T1000 (cell line): ENCODE measurements at regions not wholly inside any gene's neighbourhood (a gene's known extent, or its start where the extent isn't known, plus 50 kb on each side); places are given as distances from the start of the nearest gene placed in this dataset.
"Not testable (repeated sequence)": the region's sequence is repeated elsewhere in the genome, so short reads cannot be mapped to it uniquely, and the experiment has no call there.

Experiments
- DNase-seq: peaks from one replicate; lab custom pipeline; 2025; ENCODE audit warnings: mixed read lengths; lab: John Stamatoyannopoulos, UW

DNA sequence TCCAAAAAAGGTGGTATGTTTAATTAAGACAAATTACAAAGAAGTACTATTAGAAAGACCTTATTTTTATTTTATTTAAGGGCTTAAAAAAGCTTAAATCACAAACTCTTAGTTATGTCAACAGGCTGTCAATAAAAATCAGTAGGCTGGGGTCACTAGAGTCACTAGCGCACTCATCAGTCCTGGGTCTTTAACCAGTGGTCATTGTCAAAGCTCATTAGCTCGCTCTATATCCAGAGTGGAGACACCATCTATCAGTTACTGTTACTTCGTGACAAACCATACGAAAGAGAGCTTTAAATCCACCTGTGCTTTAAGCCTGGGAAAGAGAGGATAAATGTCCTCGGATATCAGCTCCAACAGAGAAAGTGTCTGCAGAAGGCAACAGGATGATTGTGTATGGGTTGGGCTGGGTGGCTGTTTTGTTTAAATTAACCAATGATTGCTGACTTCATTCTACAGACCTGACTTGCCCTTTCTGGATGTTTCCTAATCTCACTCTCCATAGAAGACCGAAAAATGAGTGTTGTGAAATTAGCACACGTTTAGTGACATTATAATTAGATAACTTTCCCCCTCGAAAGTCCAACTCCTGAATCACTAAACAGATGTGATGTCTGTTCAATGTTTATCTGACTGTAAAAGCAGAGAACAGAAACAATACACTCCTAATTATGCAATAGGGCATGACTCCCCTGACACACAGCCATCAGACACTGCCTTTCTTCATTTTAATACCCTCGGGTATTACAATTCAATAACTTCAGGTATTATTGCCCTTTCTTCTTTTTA, 123.6 kb upstream of the TNPO1 start:
- DNase-seq, result no peak

- no peak for DNase-seq
These were observed 124.2 kb upstream of the TNPO1 start for GRCh38 chr5:72692231-72692637.

DNA sequence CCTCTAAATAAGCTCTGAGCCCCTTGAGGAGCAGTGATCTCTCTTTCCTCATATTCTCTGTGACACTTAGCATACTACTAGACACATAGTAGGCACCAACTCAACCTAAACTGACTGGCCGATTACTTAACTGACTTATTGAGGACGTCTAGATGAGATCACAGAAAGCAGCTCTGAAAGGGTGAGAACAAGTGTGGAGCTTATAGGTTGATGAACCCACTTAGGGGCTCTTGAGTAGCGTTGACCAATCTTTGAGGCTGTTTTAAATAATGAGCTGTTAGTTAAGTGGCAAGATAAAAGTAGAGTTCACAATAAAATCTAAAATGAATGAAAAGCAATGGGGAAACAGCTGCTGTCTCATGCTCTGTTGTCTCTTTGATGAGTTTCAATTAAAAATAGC, 124.7 kb upstream of the TNPO1 start:
- no peak for DNase-seq

DNA sequence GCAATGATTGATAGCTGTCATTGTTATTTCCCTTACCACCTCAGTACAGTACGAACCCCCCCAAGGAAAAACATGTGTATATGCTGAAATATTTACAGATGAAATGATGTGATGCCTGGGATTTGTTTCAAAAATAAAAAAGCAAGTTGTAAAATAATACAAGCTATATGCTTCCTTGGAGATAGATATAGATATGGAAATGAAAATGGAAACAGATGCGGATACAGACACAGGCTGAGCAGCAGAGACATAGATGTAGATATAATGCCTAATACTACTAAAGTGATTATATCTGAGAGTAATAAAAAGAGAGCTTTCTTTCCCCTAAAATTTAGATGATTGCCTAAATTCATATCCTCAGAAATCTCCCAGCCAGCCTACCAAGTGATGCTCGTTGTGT, 127.5 kb upstream of the TNPO1 start:
- DNase-seq, result no peak

DNA sequence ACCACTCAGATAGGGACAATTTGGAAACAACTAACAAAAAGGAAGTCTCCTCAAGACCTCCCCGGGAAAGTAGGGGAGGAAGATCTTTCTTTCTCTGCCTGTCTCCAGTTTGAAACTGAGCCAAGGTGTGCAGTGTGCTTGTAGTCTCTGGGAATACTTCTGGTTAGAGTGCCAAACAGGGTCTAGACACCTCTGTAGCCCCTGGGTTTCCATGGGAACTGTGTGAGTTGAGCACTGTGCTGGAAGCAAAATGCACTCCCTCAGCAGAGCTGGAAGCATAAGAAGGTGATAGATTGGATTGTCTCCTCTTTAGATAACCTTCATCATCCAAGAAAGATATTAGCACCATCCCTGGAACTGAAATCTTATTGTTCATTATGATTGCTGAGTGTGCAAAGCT, 129.2 kb upstream of the TNPO1 start:
- DNase-seq, result no peak

DNA sequence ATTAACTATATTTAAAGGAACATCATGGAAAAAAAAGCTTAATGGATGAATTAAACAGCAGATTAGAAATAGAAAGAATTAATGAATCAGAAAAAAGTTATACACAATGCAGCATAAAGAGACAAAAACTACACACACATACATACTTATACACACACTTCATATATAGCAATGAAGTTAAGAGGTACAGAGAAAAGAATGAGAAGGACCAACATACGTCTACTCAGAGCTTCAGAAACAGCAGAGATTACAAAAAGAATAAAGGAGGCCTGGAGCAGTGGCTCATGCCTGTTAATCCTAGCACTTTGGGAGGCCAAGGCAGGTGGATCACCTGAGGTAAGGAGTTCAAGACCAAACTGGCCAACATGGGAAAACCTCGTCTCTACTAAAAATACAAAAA, 133.9 kb upstream of the TNPO1 start:
- DNase-seq, result no peak

DNA sequence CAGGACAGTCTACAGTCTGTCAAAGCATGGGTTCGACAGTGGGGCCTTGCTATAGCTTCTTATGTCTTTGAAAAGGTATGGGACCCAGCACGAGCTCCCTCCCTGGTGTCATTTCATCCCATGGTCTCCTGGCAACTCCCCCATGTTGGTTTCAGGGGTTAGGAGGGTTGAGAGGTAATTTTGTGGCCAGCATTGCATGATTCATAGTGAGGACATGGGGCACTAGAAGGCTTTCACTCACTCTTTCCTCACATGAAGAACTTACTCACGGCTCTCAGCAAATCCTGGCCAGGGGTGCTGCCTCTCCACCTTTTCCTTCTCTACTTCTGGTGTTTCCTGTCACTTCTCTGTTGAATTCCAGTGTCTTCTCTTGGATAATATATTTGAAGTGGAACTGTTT, 134.7 kb upstream of the TNPO1 start:
- no peak for DNase-seq

DNA sequence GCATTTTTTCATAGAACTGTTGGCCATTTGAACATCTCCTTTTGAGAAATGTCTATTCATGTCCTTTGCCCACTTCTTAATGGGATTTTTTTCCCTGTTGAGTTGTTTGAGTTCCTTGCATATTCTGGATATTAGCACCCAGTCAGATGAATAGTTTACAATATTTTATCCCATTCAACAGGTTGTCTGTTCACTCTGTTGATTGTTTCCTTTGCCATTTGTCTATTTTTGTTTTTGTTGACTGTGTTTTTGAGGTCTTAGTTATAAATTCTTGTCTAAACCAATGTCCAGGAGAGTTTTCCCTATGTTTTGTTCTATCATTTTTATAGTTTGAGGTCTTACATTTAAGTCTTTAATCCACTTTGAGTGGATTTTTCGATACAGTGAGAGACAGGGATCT, 139.0 kb upstream of the TNPO1 start:
- DNase-seq, result no peak

GRCh38 chr5:72676831-72677230, 139.6 kb upstream of the TNPO1 start:
- not testable (repeated sequence) for DNase-seq

DNA sequence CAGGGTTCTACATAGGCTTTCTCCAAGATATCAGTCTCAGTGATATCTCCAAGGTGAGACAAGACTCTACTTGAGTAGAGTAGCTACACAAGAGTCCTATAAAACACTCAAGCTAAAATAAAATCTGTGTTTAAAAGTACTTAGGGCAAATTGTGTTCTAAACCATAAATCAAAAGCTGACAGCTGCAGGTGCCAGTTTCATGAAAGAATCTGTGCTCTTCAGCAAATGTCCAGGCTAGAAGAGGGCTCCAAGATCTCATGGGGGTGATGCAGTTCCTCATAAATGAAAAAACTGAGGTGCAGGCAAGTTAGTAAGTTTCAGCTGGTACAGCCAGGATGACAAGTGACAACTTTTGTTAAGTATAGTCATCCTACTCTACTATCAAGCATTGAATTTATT, 142.8 kb upstream of the TNPO1 start:
- DNase-seq, result no peak

GRCh38 chr5:72673180-72673579, 143.3 kb upstream of the TNPO1 start:
- no peak for DNase-seq

DNA sequence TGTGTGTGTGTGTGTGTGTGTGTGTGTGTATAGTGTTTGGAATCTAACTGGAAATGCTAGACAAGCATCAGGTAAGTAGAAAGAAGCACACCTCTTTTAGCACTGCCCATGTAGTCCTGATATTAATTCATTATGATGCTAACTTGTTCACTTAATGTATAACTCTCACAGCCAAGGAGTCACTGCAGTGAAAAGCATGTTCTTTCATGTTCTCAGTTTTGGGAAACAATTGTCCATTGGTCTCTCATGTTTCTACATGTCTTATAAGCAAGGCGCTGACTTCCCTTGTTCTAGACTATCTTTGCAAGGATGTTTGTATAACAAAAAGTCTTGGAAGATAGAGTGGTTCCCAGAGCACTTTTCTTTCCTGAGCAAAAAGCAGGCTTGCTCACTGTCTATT, 148.8 kb upstream of the TNPO1 start:
- no peak for DNase-seq

- no peak for DNase-seq
These were observed 153.5 kb upstream of the TNPO1 start for GRCh38 chr5:72662936-72663335.

GRCh38 chr5:72662305-72662704, 154.2 kb upstream of the TNPO1 start:
- DNase-seq, result no peak

GRCh38 chr5:72661405-72661804, 154.2 kb upstream of the ZNF366 start:
- DNase-seq, result peak; percentile 22

GRCh38 chr5:72659726-72660125, 152.5 kb upstream of the ZNF366 start:
- no peak for DNase-seq

DNA sequence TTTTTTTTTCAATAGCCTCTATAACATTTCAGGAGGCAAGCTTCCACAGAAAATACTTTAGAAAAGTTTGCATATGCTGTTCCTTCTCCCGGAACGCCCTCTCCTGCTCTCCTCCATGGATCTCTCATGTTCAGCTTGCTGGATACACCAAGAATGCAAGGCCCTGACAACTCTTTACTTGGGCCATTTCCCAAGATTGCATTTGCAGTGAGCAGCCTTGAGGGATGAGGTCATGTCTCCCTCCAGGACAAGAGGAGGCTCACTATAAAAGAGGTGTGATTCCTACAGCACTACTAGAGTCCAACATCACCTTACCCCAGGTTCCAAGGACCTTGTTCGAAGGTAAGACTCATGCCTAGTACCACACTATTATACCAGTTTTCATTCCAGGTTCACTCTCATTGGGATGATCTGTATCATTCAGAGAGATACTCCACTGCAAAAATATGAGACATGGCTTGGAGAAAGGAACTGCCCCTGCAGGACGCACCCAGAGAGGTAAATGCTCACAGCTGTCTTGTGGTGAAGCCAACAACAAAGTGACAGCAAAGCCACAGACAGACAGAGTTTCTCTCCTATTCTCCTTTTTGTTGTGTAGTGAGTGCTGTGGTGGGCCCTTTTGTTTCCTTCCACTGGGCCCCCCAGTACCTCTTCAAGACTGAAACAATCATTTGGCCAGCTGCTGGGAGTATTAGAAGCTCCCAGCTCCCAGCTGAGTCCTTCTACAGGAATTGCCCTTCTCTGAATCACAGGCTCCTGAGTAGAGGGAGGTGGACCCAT, 151.7 kb upstream of the ZNF366 start:
- DNase-seq, result no peak

DNA sequence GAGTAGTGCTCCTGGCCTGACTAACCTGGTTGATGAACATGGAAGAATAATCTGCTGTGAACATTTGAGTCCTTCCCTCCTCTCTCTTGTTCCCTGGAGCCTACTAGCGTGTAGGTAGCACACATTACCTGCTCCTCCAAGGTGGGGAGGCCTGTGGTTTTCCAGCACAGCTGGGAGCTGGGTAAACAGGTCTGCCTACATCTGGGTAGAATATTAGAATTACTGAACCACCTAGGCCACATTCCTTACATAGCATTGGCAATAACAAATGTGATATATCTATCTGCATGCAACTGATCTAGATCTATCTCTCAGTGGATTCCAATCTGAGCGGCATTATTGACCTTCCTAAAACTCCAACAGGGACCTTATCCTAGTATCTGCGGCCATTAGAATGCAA, 151.0 kb upstream of the ZNF366 start:
- no peak for DNase-seq

GRCh38 chr5:72656756-72657513, 149.7 kb upstream of the ZNF366 start:
- no peak for DNase-seq

DNA sequence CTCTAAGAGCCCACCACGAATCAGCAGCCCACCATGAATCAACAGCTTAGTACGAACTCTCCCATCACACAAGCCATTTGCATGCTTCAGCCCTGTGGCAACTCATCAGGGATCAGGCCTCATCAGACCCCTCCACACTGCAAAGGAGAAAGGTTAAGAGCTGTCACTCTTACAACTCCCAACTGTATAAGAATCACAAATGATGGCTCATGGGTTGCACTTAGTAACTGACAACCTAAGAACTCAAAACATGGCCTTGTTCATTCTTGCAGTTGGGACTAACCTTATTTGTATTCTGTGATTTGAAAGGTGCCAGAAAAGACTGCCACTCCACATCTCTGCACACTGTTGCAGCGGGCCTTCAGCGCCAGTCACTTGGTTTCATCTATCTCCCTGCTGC, 149.1 kb upstream of the ZNF366 start:
- no peak for DNase-seq

GRCh38 chr5:72654231-72654630, 147.0 kb upstream of the ZNF366 start:
- DNase-seq, result no peak

DNA sequence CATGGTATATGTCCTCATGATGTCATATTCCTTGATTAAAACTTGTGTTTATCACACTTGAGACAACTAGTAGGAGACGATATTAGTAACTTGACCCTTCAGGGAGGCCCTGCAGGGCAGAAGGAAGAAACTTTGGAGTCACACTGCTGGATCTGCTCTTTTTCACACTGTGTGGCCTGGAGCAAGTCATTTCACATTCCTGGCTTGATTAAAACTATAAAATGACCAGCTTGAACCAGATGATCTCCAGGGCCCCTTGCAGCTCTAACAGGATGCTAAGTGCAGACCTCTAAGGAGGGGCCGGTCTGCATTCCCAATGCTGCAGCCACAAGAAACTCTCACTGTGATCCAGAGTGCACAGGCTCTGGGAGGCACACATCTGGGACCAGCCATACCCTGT, 146.4 kb upstream of the ZNF366 start:
- DNase-seq, result no peak

GRCh38 chr5:72651779-72652178, 144.6 kb upstream of the ZNF366 start:
- DNase-seq, result no peak
